Lung (tissue), 11 donors: ENCODE measurements at regions not wholly inside any gene's neighbourhood (a gene's known extent, or its start where the extent isn't known, plus 50 kb on each side); places are given as distances from the start of the nearest gene placed in this dataset.

Experiments
- ATAC-seq: fragments of 200-7000 bp; cut with Tn5 transposase; one replicate; pipeline ENCODE4 v1.9.1; 2020; ENCODE audit warnings: moderate number of reproducible peaks; ENCODE audit not compliant: insufficient read depth, low FRiP score
- DNase-seq, 3 donors: peaks; one replicate each; pipeline ENCODE4 v3.0.0-alpha.2; 2013 to 2017
- H3K27ac ChIP-seq, 2 donors: one replicate each; pipeline ENCODE4 v1.5.1; 2013; ENCODE audit warnings: mild to moderate bottlenecking in 2 of 2, moderate library complexity in 2 of 2, control low read depth in 1 of 2, inconsistent platforms in 1 of 2, low read depth in 1 of 2, low read length in 1 of 2
- H3K27me3 ChIP-seq, 3 donors: one replicate each; pipeline ENCODE4 v1.5.1; 2013; ENCODE audit warnings: low read length in 2 of 3; ENCODE audit not compliant: control insufficient read depth in 3 of 3, insufficient read depth in 3 of 3
- H3K36me3 ChIP-seq, 4 donors: one replicate each; pipeline ENCODE4 v1.5.1; 2013; ENCODE audit warnings: low read length in 4 of 4, mild to moderate bottlenecking in 1 of 4, moderate library complexity in 1 of 4; ENCODE audit not compliant: control insufficient read depth in 4 of 4, insufficient read depth in 4 of 4
- H3K4me1 ChIP-seq, 5 donors: one replicate each; pipeline ENCODE4 v1.5.1; 2013; ENCODE audit warnings: low read length in 5 of 5, mild to moderate bottlenecking in 2 of 5, moderate library complexity in 1 of 5; ENCODE audit not compliant: control insufficient read depth in 5 of 5, insufficient read depth in 5 of 5
- H3K4me3 ChIP-seq: one replicate; pipeline ENCODE4 v1.5.1; 2013; ENCODE audit warnings: mild to moderate bottlenecking, control low read depth, moderate library complexity
- H3K9ac ChIP-seq, 2 donors: one replicate each; pipeline ENCODE4 v1.5.1; 2013; ENCODE audit warnings: low read length in 2 of 2, control low read depth in 1 of 2; ENCODE audit not compliant: insufficient read depth in 1 of 2
- H3K9me3 ChIP-seq, 4 donors: one replicate each; pipeline ENCODE4 v1.5.1; 2013; ENCODE audit warnings: low read length in 3 of 4, mild to moderate bottlenecking in 1 of 4, moderate library complexity in 1 of 4; ENCODE audit not compliant: control insufficient read depth in 4 of 4, insufficient read depth in 3 of 4
- CTCF ChIP-seq: IDR thresholded peaks from 2 replicates; pipeline ENCODE4 v1.5.1; 2012; ENCODE audit warnings: mild to moderate bottlenecking; ENCODE audit errors: control extremely low read depth, extremely low read depth
- WGBS, 2 donors: extraction: QIAGEN DNeasy Blood & Tissue Kit; methylation state at CpG; one replicate each; pipeline ENCODE4 v1.1.7; 2013; 5-methylcytosine and 5-hydroxymethylcytosine counted together
- donor health status: control.
- donor health status: control.
- donor health status: Bipolar disorder and iron deficiency.
- donor health status: healthy.
- donor health status: DM: yes; HTN: yes; CAD: no.

GRCh38 chr2:49788300-49788699, 634.0 kb upstream of the FSHR start:
- Histone ChIP-seq H3K36me3 (no peaks in the 10 kb centered on the region), H3K27me3 (no peaks in the 10 kb centered on the region), H3K4me1 (no peaks in the 10 kb centered on the region), H3K9me3 (no peaks in the 10 kb centered on the region), H3K4me3 (no peak overlapping the region), H3K9ac (no peak overlapping the region), H3K27ac (no peak overlapping the region)
- no peak for TF ChIP-seq CTCF
- ATAC-seq: no peak
- no peak for DNase-seq

- WGBS, 2 donors: 86 to 91% methylated on average over 2 of the region's 2 CpGs
- TF ChIP-seq CTCF: no peak
- Histone ChIP-seq H3K9ac (no peak overlapping the region), H3K27me3 (no peaks in the 10 kb centered on the region), H3K4me1 (no peaks in the 10 kb centered on the region), H3K36me3 (no peaks in the 10 kb centered on the region), H3K4me3 (no peak overlapping the region), H3K9me3 (no peaks in the 10 kb centered on the region), H3K27ac (no peak overlapping the region)
- DNase-seq: no peak
- ATAC-seq: no peak
Observed at GRCh38 chr2:49780949-49781348, 626.6 kb upstream of the FSHR start.

- no peak for TF ChIP-seq CTCF
- no peak for ATAC-seq
- 94 to 97% methylated on average over 10 of the region's 10 CpGs for WGBS, 2 donors
- Histone ChIP-seq H3K36me3 (no peaks in the 10 kb centered on the region), H3K27me3 (no peaks in the 10 kb centered on the region), H3K9ac (no peak overlapping the region), H3K4me3 (no peak overlapping the region), H3K9me3 (no peaks in the 10 kb centered on the region), H3K4me1 (no peaks in the 10 kb centered on the region), H3K27ac (no peak overlapping the region)
- DNase-seq: no peak
Observed at GRCh38 chr2:49772299-49772970, 618.1 kb upstream of the FSHR start.

- H3K27ac ChIP-seq: no peak overlapping the region
- DNase-seq: peak; percentile 36 to 41 (median 37)
- 61 to 64% methylated on average over 4 of the region's 4 CpGs for WGBS, 2 donors
- H3K36me3 ChIP-seq: no peaks in the 10 kb centered on the region
- no peaks in the 10 kb centered on the region for H3K27me3 ChIP-seq
- no peak for ATAC-seq
- no peaks in the 10 kb centered on the region for H3K4me1 ChIP-seq
- no peaks in the 10 kb centered on the region for H3K9me3 ChIP-seq
- no peak overlapping the region for H3K4me3 ChIP-seq
- no peak overlapping the region for H3K9ac ChIP-seq
- no peak for TF ChIP-seq CTCF
Observed at GRCh38 chr2:49770919-49771318, 616.6 kb upstream of the FSHR start.
